Breast epithelium (tissue), 3 donors: ENCODE measurements at regions not wholly inside any gene's neighbourhood (a gene's known extent, or its start where the extent isn't known, plus 50 kb on each side); places are given as distances from the start of the nearest gene placed in this dataset.

ENCODE experiments used
- CTCF ChIP-seq, 3 donors: fragments of 450-650 bp; IDR thresholded peaks; one replicate each; pipeline ENCODE4 v1.5.1; 2016 to 2017; ENCODE audit warnings: antibody characterized with exemption in 3 of 3, mild to moderate bottlenecking in 3 of 3, moderate library complexity in 3 of 3
- POLR2A ChIP-seq: fragments of 450-650 bp; IDR thresholded peaks from one replicate; pipeline ENCODE4 v1.6.1; 2016; ENCODE audit warnings: antibody characterized with exemption, mild to moderate bottlenecking, moderate library complexity

- no peak for TF ChIP-seq POLR2A
- no peak for TF ChIP-seq CTCF (IDR thresholded peaks at IDR 0.05)
These were observed 436.9 kb downstream of the ZNF516 start for GRCh38 chr18:76058146-76058545.
